GM19023 (cell line): ENCODE measurements at regions not wholly inside any gene's neighbourhood (a gene's known extent, or its start where the extent isn't known, plus 50 kb on each side); places are given as distances from the start of the nearest gene placed in this dataset.
A peak's percentile ranks its signal among the peaks of the same experiment; 100 is the strongest.
"Not testable (repeated sequence)": the region's sequence is repeated elsewhere in the genome, so short reads cannot be mapped to it uniquely, and the experiment has no call there.

Experiments
- ATAC-seq: cut with Tn5 transposase; IDR thresholded peaks from one replicate; pipeline ENCODE4 v1.9.1; 2021; ENCODE audit warnings: mild to moderate bottlenecking, moderate library complexity; ENCODE audit not compliant: unreplicated experiment

DNA sequence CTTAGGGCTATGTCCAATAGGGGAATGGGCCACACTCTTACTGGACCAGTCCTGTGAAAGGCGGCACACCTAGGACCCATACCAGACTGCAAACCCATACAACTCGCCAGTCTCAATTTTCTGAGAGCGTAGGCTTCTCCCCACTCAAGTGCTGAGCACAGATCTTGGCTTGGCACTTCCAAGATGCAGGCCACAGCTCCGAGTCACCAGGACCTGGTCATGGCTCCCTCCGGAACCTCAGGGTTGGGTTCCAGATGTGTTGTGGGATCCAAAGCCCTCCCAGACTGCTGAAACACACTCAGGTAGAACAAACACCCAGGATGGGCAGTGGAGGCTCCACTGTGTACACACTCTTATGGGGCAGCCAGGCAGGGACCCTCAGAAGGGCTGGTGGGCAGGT, 103.3 kb downstream of the TMEM144 start:
- ATAC-seq, result no peak

DNA sequence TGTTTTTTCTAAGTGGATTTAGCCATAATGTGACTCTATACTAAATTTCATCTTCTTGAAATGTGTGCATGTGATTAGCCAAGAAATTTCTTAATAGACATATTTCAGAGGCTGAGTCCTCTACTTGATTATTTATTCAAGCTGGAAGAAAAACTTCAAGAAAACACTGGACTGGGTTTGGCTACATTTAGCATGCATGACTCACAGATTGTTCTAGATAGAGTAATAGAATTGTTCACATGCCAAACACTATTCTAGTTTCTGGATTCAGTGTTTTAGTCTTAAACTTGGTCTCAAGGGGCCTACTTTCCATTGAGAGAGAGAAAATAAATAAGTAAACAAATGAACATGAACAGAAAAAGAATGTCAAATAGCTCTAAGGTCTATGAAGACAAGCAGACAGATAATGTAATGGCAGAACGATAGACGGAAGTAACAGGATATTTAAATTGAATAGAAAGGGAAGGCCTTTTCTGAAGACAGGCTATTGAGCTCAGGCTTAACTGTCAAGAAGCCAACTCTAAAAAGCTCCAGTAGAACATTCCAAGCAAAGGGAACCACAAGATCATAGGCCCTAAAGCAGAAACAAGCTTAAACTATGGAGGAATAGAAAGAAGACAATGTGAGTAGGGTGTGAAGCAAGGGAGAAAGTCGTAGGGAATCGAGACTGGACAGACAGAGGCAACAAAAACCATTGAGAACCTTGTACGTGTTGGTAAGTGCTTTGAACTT, 104.6 kb downstream of the TMEM144 start:
- ATAC-seq, result no peak

DNA sequence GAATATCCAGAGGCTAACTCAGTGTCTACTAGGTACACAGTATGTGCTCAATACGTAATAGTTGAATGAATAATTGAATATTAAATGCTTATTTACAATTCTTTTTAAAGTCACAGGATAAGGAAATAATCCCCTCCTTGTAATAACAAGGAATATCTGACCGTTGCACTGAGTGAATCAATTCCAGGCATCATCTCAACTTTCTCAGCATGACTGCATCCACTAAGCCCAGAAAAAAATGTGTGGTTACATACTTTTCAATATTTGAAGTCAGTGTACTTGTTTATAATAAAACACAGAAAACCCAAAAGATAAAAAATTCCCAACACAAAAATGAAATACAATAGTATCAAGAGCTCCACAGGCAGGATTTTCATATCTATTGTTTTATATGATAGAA, 105.4 kb downstream of the TMEM144 start:
- ATAC-seq, result no peak

DNA sequence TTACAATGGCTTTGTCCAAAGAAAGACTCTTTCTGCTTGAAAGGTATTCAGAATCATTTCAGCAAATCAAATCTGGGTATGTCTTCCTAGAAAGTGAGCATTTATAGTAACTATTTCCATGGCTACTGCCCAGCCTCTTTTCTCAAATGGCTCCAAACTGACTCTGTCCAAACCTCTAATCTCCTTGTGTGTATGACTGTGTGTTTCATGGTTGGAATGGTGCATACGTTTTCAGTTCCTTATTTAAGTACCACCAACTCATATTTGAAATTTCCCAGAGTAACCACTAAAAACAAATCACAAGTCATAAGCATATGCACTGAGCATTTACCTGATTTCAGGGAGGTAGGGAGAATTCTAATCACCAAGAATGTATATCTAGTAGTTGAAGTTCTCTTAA, 106.0 kb downstream of the TMEM144 start:
- peak; percentile 50 for ATAC-seq

- ATAC-seq, result no peak
These were observed 109.6 kb downstream of the TMEM144 start for GRCh38 chr4:158319880-158320279.

- ATAC-seq, result no peak
These were observed 111.8 kb downstream of the TMEM144 start for GRCh38 chr4:158322109-158322508.

- ATAC-seq, result no peak
These were observed 117.2 kb downstream of the TMEM144 start for GRCh38 chr4:158327525-158327924.

GRCh38 chr4:158331863-158332262, 121.6 kb downstream of the TMEM144 start:
- ATAC-seq, result no peak

DNA sequence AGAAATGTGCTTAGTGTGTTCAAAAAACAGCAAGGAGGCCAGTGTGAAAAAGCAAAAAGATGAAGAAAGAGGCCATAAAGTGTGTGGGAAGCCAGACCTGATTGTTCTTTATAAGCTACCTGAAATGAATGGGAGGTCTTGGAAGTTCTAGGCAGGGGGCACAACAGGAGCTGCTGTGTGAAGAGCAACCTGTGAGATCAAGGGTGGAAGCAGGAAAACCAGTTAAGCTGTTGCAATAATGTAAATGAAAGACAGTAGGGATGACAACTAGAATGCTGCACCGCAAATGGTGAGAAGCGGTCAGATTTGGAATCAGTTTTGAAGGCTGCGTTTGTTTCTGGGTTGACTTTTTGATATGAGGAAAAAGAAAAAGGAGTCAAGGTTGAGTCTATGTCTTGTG, 123.5 kb downstream of the TMEM144 start:
- no peak for ATAC-seq

- no peak for ATAC-seq
These were observed 131.6 kb downstream of the TMEM144 start for GRCh38 chr4:158341896-158342295.

GRCh38 chr4:158346576-158346975, 136.3 kb downstream of the TMEM144 start:
- no peak for ATAC-seq

- ATAC-seq, result no peak
These were observed 137.3 kb downstream of the TMEM144 start for GRCh38 chr4:158347556-158347955.

- ATAC-seq, result no peak
These were observed 139.9 kb downstream of the TMEM144 start for GRCh38 chr4:158350161-158350560.

- ATAC-seq, result no peak
These were observed 143.4 kb downstream of the TMEM144 start for GRCh38 chr4:158353541-158354304.

DNA sequence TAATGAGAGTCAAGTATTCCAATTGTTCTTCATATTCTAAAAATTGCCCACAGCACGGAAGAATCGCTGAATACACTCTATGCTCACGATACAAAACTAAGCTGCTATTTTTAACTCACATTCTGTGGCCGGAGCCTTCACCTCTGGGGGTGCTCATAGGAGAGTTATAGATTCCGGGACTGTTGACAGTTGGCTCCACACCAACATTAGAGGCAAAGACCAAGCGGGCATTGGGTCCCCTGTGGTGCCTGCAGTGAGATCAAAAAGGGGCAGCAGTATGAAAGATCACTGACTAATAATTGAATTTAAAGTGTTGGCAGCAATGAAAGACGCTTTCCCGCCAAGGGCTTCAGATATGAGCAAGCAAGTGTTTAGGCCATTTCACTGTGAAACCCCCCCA, 146.0 kb downstream of the TMEM144 start:
- no peak for ATAC-seq

DNA sequence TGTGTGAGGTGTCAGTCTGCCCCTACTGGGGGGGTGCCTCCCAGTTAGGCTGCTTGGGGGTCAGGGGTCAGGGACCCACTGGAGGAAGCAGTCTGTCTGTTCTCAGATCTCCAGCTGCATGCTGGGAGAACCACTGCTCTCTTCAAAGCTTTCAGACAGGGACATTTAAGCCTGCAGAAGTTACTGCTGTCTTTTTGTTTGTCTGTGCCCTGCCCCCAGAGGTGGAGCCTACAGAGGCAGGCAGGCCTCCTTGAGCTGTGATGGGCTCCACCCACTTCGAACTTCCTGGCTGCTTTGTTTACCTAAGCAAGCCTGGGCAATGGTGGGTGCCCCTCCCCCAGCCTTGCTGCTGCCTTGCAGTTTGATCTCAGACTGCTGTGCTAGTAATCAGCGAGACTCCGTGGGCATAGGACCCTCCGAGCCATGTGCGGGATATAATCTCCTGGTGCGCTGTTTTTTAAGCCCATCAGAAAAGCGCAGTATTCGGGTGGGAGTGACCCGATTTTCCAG, 153.7 kb upstream of the RXFP1 start:
- not testable (repeated sequence) for ATAC-seq

- no peak for ATAC-seq
These were observed 150.5 kb upstream of the RXFP1 start for GRCh38 chr4:158371158-158371557.

DNA sequence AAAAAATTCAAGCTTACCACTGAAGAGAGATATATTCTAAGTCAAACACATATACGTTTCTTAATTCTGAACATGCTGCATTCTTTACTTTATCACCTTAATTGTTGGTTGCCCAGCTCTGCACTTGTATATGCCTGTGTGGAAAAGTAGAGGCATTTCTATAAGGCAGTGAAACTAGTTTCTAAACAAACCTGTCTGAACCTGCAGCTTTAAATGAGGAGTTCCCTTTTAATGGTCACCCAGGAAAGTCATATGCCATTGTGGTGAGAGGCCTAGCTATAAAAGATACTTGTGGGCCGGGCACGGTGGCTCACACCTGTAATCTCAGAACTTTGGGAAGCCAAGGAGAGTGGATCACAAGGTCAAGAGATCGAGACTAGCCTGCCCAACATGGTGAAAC, 147.4 kb upstream of the RXFP1 start:
- ATAC-seq, result no peak

- ATAC-seq, result no peak
These were observed 145.4 kb upstream of the RXFP1 start for GRCh38 chr4:158376106-158376840.

DNA sequence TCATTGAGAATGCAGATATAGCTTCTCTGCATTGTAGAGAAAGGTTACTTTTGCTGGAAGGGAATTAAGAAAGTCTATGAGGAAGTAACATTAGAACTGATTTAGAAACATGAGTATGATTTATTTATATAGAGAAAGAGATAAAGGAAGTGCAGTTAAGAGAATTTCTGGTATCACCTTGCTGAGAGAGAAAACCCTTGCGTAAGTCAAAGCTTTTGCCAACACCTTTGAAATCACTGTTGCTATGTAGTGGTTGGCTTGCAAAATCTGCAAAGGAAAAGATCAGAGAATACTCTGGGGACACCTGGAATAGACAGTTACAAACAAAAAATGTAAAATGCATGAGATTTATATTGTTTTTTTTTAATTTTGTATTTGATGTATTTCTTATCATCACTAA, 137.3 kb upstream of the RXFP1 start:
- no peak for ATAC-seq

DNA sequence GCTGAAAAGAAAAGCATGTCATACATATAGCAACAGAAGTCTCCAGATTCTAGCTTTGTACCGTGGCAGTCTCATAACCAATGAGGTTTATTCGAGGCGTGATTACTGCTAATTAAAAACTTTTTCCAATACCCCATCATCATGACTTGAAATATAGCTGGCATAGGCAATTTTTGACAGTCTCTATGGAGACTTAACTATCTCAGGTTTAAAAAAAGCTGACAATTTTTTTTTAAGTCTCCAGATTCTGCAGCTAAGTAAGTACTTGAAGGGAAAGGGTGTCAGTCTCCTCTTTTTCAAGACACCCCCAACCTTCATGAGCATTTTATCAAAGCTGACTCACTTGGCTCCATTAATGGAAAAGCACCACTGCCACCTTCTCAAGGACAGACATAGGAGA, 126.3 kb upstream of the RXFP1 start:
- no peak for ATAC-seq

DNA sequence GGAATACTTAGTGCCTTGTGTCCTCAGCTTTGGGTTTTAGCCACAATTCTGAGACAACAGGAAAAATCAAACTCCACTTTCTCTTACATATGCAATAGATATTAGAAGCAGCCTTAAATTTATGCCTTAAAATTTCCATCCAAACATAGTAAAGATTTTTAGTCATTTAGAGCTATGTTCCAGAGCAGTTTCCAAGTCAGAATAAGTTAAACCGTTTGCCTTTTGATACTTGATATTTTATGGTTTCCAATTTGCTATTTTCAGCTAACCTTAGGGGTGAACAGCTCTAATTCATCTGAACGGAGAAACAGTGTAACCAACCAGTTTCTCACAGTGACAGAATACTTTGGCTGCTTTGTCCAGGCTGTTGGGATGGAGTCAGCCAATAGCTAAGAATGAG, 125.8 kb upstream of the RXFP1 start:
- no peak for ATAC-seq
